Smooth muscle cell (in vitro differentiated cells): ENCODE measurements at regions not wholly inside any gene's neighbourhood (a gene's known extent, or its start where the extent isn't known, plus 50 kb on each side); places are given as distances from the start of the nearest gene placed in this dataset.

ENCODE experiments used
- DNase-seq: peaks from one replicate; lab custom pipeline; 2025; ENCODE audit not compliant: unreplicated experiment; lab: John Stamatoyannopoulos, UW
- H2AFZ ChIP-seq: fragments of 200-600 bp; sonication (generic); 2 replicates; pipeline ENCODE4 v1.6.0; 2016; ENCODE audit warnings: antibody characterized with exemption, low read depth, mild to moderate bottlenecking
- H3F3A ChIP-seq: fragments of 200-600 bp; sonication (generic); 2 replicates; pipeline ENCODE4 v1.6.0; 2017; ENCODE audit warnings: antibody characterized with exemption, low read depth
- H3K27ac ChIP-seq: fragments of 200-600 bp; sonication (generic); 2 replicates; pipeline ENCODE4 v1.5.1; 2016; ENCODE audit warnings: low read depth, mild to moderate bottlenecking
- H3K27me3 ChIP-seq: fragments of 200-600 bp; sonication (generic); 2 replicates; pipeline ENCODE4 v1.6.1; 2016; ENCODE audit warnings: low read depth, mild to moderate bottlenecking
- H3K36me3 ChIP-seq: fragments of 200-600 bp; sonication (generic); 2 replicates; pipeline ENCODE4 v1.5.1; 2016; ENCODE audit warnings: low read depth
- H3K4me1 ChIP-seq: fragments of 200-600 bp; sonication (generic); 2 replicates; pipeline ENCODE4 v1.5.1; 2016; ENCODE audit warnings: low read depth
- H3K4me2 ChIP-seq: fragments of 200-600 bp; sonication (generic); 2 replicates; pipeline ENCODE4 v1.6.0; 2016; ENCODE audit warnings: mild to moderate bottlenecking
- H3K4me3 ChIP-seq: fragments of 200-600 bp; sonication (generic); 2 replicates; pipeline ENCODE4 v1.5.1; 2016; ENCODE audit warnings: mild to moderate bottlenecking
- H3K79me2 ChIP-seq: fragments of 200-600 bp; sonication (generic); 2 replicates; pipeline ENCODE4 v1.6.0; 2016; ENCODE audit warnings: low read depth, mild to moderate bottlenecking
- H3K9ac ChIP-seq: fragments of 200-600 bp; sonication (generic); 2 replicates; pipeline ENCODE4 v1.6.0; 2016; ENCODE audit warnings: low read depth
- H3K9me3 ChIP-seq: fragments of 200-600 bp; sonication (generic); replicated peaks from 2 replicates; pipeline ENCODE4 v1.5.1; 2016; ENCODE audit warnings: low read depth
- H4K20me1 ChIP-seq: fragments of 200-600 bp; sonication (generic); 2 replicates; pipeline ENCODE4 v1.6.0; 2016; ENCODE audit warnings: low read depth
- CTCF ChIP-seq: fragments of 200-600 bp; sonication (generic); IDR thresholded peaks from 2 replicates; pipeline ENCODE4 v1.5.1; 2017; ENCODE audit warnings: borderline replicate concordance, mild to moderate bottlenecking, antibody characterized with exemption; ENCODE audit not compliant: insufficient read depth, poor library complexity, severe bottlenecking
- WGBS: methylation state at CpG from one replicate; pipeline ENCODE4 v1.1.7; 2016; ENCODE audit warnings: low lambda C conversion rate; 5-methylcytosine and 5-hydroxymethylcytosine counted together

GRCh38 chr7:157079116-157079515 lies 59.6 kb upstream of the UBE3C start:
- Histone ChIP-seq H3K9me3 (no peaks in the 10 kb centered on the region), H3K36me3 (no peaks in the 10 kb centered on the region), H3K4me1 (peaks cover 4% of the 10 kb centered on the region), H3F3A (no peaks in the 10 kb centered on the region), H2AFZ (no peak overlapping the region), H3K79me2 (no peaks in the 10 kb centered on the region), H3K4me2 (no peak overlapping the region), H3K27me3 (peaks cover 33% of the 10 kb centered on the region), H3K27ac (no peak overlapping the region), H4K20me1 (no peaks in the 10 kb centered on the region), H3K4me3 (no peak overlapping the region), H3K9ac (no peak overlapping the region)
- TF ChIP-seq CTCF: no peak
- DNase-seq: no peak
- 89% methylated on average over 7 of the region's 7 CpGs for WGBS

DNA sequence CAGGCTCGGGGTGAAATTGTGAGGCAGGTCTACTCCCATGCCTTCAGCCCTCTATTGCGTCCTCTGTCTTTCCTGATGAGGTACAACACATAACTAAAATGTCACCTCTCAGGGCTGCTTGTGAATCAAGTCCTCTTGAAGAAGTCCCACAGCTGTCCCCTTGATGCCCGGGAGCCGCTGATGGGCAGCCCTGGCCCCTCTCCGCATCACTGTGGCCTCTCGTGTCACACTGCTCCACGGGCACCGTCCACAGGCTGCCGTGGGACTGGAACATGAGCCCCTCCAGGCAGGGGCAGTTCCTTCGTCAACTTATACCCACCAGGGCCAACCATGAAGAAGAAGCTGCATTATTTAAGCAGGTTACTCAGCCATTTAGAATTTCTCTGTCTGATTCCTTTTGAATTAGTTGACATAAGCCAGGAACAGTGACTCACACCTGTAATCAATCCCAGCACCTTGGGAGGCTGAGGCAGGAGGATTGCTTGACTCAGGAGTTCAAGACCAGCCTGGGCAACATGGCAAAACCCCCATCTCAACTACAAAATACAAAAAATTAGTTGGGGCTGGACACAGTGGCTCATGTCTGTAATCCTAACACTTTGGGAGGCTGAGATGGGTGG lies 58.5 kb upstream of the UBE3C start:
- Histone ChIP-seq H3K27me3 (peaks cover 27% of the 10 kb centered on the region), H3K9me3 (no peaks in the 10 kb centered on the region), H3K27ac (no peak overlapping the region), H3K4me2 (no peak overlapping the region), H3K9ac (no peak overlapping the region), H2AFZ (no peak overlapping the region), H3K79me2 (no peaks in the 10 kb centered on the region), H3K4me3 (no peak overlapping the region), H3K4me1 (peaks cover 4% of the 10 kb centered on the region), H3F3A (no peaks in the 10 kb centered on the region), H4K20me1 (no peaks in the 10 kb centered on the region), H3K36me3 (no peaks in the 10 kb centered on the region)
- DNase-seq: no peak
- no peak for TF ChIP-seq CTCF
- 94% methylated on average over 10 of the region's 10 CpGs for WGBS

GRCh38 chr7:157086508-157087187 lies 52.1 kb upstream of the UBE3C start:
- Histone ChIP-seq H4K20me1 (no peaks in the 10 kb centered on the region), H3K9me3 (no peaks in the 10 kb centered on the region), H3K27me3 (peaks cover 4% of the 10 kb centered on the region), H3K79me2 (no peaks in the 10 kb centered on the region), H3K36me3 (no peaks in the 10 kb centered on the region), H2AFZ (no peak overlapping the region), H3K27ac (no peak overlapping the region), H3K9ac (no peak overlapping the region), H3F3A (no peaks in the 10 kb centered on the region), H3K4me3 (no peak overlapping the region), H3K4me2 (no peak overlapping the region), H3K4me1 (no peaks in the 10 kb centered on the region)
- TF ChIP-seq CTCF: no peak
- 91% methylated on average over 7 of the region's 9 CpGs for WGBS
- DNase-seq: no peak

GRCh38 chr7:157087646-157088045 lies 51.1 kb upstream of the UBE3C start:
- DNase-seq: no peak
- Histone ChIP-seq H3K9me3 (no peaks in the 10 kb centered on the region), H4K20me1 (no peaks in the 10 kb centered on the region), H2AFZ (no peak overlapping the region), H3K36me3 (no peaks in the 10 kb centered on the region), H3K4me1 (no peaks in the 10 kb centered on the region), H3K4me2 (no peak overlapping the region), H3K27me3 (peaks cover 4% of the 10 kb centered on the region), H3K79me2 (no peaks in the 10 kb centered on the region), H3K4me3 (no peak overlapping the region), H3F3A (no peaks in the 10 kb centered on the region), H3K27ac (no peak overlapping the region), H3K9ac (no peak overlapping the region)
- TF ChIP-seq CTCF: no peak
- WGBS: 93% methylated on average over 24 of the region's 24 CpGs
